HCT116 (cell line): ENCODE measurements at regions not wholly inside any gene's neighbourhood (a gene's known extent, or its start where the extent isn't known, plus 50 kb on each side); places are given as distances from the start of the nearest gene placed in this dataset.

ENCODE experiments used
- CBX3 ChIP-seq: IDR thresholded peaks from 2 replicates; pipeline ENCODE4 v1.6.1; 2012; ENCODE audit warnings: low read depth
- EGR1 ChIP-seq: IDR thresholded peaks from 2 replicates; pipeline ENCODE4 v1.6.1; 2012; ENCODE audit warnings: low read depth
- ELF1 ChIP-seq: IDR thresholded peaks from 2 replicates; pipeline ENCODE4 v1.6.1; 2012; ENCODE audit warnings: low read depth, borderline replicate concordance
- EZH2 ChIP-seq: fragments of 200-600 bp; sonication (generic); IDR thresholded peaks from 2 replicates; pipeline ENCODE4 v1.6.1; 2017; ENCODE audit warnings: antibody characterized with exemption, mixed run types
- JUND ChIP-seq: IDR thresholded peaks from 2 replicates; pipeline ENCODE4 v1.6.1; 2012
- POLR2A ChIP-seq: IDR thresholded peaks from 2 replicates; pipeline ENCODE4 v1.7.0; 2011; ENCODE audit warnings: borderline replicate concordance; ENCODE audit not compliant: insufficient read depth, insufficient read length; ENCODE audit errors: extremely low read depth
- POLR2AphosphoS5 ChIP-seq: IDR thresholded peaks from 2 replicates; pipeline ENCODE4 v1.6.1; 2011; ENCODE audit warnings: mild to moderate bottlenecking, low read depth, low read length, moderate library complexity
- RAD21 ChIP-seq: IDR thresholded peaks from 2 replicates; pipeline ENCODE4 v1.6.1; 2012; ENCODE audit warnings: low read depth, mild to moderate bottlenecking
- SIN3A ChIP-seq: IDR thresholded peaks from 2 replicates; pipeline ENCODE4 v1.6.1; 2012; ENCODE audit warnings: low read depth
- SRF ChIP-seq: IDR thresholded peaks from 2 replicates; pipeline ENCODE4 v1.6.1; 2012; ENCODE audit warnings: low read depth
- TCF7L2 ChIP-seq: IDR thresholded peaks from 2 replicates; pipeline ENCODE4 v1.7.0; 2011; ENCODE audit warnings: borderline replicate concordance, inconsistent platforms; ENCODE audit not compliant: insufficient read depth, insufficient read length; ENCODE audit errors: extremely low read depth
- YY1 ChIP-seq: IDR thresholded peaks from 2 replicates; pipeline ENCODE4 v1.6.1; 2011; ENCODE audit warnings: low read length, low read depth, moderate library complexity, mild to moderate bottlenecking; ENCODE audit not compliant: insufficient replicate concordance; ENCODE audit errors: extremely low read depth
- ZFX ChIP-seq: fragments of 450-650 bp; IDR thresholded peaks from 2 replicates; pipeline ENCODE4 v1.6.1; 2017
- ZNF274 ChIP-seq: fragments of 200-500 bp; sonication (Bioruptor generic); IDR thresholded peaks from 2 replicates; pipeline ENCODE4 v1.6.1; 2014; ENCODE audit warnings: mild to moderate bottlenecking, low read depth, low read length, inconsistent platforms
- TF ChIP-seq, protein P1 (sequence below), 3 experiments: fragments of 200-600 bp in 1 of 3; sonication (generic) in 1 of 3; IDR thresholded peaks in 2 of 3; conservative IDR thresholded peaks in 1 of 3; 2 replicates each; pipeline ENCODE4 v1.5.1; 2012 to 2017; ENCODE audit warnings: low read depth in 2 of 3, low read length in 2 of 3, antibody characterized with exemption in 1 of 3, borderline replicate concordance in 1 of 3, control low read depth in 1 of 3, mild to moderate bottlenecking in 1 of 3, mixed read lengths in 1 of 3, mixed run types in 1 of 3, moderate library complexity in 1 of 3; ENCODE audit not compliant: insufficient read depth in 1 of 3
- TF ChIP-seq, protein P2 (sequence below): IDR thresholded peaks from 2 replicates; pipeline ENCODE4 v1.6.1; 2012

DNA sequence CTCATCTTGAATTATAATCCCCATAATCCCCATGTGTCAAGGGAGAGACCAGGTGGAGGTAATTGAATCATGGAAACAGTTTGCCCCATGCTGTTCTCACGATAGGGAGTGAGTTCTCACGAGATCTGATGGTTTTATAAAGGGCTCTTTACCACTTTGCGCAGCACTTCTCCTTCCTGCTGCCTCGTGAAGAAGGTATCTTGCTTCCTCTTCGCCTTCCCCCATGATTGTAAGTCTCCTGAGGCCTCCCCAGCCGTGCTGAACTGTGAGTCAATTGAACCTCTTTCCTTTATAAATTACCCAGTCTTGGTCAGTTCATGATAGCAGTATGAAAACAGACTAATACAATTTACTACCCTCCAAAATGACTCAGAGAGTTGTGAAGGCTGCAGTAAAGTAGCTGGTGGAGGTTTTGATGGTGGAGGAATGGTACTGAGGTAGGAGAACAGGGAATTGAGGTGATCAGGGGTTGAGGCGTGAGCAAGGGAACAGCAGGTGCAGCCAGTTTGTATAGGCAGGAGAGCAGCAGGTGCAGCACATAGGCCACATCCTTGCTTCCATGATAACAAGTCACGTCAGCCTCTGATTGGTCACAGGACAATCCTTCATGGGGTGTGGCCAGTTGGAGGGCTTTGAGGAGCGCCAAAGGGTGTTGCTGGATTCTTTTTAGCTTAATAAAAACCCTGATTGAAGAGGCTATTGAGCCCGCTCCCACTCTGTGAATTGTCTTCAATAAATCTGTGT is 150.0 kb downstream of the CDC5L start (continued):
- TF ChIP-seq, protein P1, sequence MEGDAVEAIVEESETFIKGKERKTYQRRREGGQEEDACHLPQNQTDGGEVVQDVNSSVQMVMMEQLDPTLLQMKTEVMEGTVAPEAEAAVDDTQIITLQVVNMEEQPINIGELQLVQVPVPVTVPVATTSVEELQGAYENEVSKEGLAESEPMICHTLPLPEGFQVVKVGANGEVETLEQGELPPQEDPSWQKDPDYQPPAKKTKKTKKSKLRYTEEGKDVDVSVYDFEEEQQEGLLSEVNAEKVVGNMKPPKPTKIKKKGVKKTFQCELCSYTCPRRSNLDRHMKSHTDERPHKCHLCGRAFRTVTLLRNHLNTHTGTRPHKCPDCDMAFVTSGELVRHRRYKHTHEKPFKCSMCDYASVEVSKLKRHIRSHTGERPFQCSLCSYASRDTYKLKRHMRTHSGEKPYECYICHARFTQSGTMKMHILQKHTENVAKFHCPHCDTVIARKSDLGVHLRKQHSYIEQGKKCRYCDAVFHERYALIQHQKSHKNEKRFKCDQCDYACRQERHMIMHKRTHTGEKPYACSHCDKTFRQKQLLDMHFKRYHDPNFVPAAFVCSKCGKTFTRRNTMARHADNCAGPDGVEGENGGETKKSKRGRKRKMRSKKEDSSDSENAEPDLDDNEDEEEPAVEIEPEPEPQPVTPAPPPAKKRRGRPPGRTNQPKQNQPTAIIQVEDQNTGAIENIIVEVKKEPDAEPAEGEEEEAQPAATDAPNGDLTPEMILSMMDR (IDR thresholded peaks at IDR 0.05 in 2 of 3, conservative IDR thresholded peaks at IDR 0.05 in 1 of 3; ENCODE audit: borderline replicate concordance in 1 of 3, insufficient read depth in 1 of 3, low read depth in 2 of 3, low read length in 2 of 3): no peak
- TF ChIP-seq ZFX (no peak), RAD21 (no peak), ZNF274 (no peak), SIN3A (no peak), POLR2A (no peak), JUND (no peak), YY1 (no peak), SRF (no peak), CBX3 (no peak), EGR1 (no peak), EZH2 (no peak), POLR2AphosphoS5 (no peak), ELF1 (no peak), TCF7L2 (no peak)
- TF ChIP-seq, protein P2, sequence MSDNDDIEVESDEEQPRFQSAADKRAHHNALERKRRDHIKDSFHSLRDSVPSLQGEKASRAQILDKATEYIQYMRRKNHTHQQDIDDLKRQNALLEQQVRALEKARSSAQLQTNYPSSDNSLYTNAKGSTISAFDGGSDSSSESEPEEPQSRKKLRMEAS: no peak
